Globus pallidus (tissue), 1 donor: ENCODE measurements at regions not wholly inside any gene's neighbourhood (a gene's known extent, or its start where the extent isn't known, plus 50 kb on each side); places are given as distances from the start of the nearest gene placed in this dataset.

Experiments
- DNase-seq: peaks from one replicate; pipeline ENCODE4 v3.0.0-alpha.2; 2015; ENCODE audit warnings: low spot score

DNA sequence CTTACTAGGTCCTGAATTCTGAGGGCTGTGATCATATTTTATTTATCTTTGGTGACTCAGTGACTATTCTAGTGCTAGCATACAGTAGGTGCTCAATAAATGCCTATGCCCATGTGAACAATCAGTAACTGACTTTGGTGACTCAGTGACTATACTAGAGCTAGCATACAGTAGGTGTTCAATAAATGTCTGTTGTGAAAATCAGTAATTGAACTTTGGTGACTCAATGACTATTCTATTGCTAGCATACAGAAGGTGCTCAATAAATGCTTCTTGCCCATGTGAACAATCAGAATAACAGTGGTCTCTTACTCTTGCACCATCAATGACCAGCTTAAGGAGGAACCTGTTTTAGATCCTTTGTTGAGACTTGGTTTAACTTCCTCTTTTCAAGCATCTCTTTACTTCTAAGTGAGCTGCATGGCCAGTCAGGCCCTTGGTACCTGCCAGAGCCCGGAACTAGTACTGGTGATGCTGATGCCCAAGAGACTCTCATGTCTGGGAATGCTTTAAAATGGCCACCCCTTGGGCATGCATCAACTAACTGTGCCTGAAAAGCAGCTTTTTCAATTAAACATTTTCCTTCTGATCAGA is 214.9 kb upstream of the SPRED2 start:
- DNase-seq: no peak

DNA sequence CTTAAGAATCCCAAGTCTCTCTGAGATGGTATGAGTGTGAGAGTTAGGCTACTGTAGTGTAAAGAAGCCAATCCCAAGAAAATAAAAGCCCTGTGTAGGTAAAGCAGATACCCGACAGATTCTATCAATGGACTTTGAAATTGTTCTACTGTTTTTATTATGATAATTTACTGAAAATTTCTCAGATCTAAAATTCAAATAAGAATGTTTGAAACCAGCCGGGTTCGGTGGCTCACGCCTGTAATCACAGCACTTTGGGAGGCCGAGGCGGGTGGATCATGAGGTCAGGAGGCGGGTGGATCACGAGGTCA is 208.3 kb upstream of the SPRED2 start:
- DNase-seq: no peak

DNA sequence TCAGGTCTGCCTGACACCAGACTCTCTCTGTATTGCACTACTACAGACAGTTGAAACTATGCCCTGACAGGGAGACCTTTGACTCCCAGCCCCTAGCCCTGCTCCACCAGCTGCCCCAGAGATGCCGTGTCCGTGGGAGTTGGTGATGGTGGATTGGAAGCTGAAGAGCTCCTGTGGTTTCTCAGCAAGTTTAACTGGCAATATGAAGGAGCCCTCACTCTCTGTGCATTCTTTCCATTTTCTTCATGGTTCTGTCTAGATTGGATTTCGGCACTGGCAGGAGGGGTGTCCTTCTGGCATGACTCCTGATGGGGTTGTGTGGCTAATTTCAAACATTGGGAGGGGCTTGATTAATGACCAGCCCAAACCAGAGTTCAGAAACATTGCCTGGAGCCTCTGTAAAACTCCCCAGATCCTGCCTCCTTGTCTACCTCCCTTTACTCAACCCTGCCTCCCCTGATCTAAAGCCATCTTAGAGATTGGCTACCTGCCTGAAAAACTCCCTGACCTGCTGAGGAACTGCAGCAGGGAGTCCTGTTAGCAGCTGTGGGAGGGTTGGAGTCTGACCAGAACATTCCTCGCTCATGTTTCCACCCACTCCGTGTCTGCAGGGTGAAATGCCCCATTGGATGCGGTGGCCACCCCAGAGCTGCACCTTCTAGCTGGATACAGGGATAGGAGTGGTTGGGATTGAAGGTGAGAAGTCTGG is 206.9 kb upstream of the SPRED2 start:
- DNase-seq: no peak

GRCh38 chr2:65638443-65638842 is 206.0 kb upstream of the SPRED2 start:
- DNase-seq: no peak

DNA sequence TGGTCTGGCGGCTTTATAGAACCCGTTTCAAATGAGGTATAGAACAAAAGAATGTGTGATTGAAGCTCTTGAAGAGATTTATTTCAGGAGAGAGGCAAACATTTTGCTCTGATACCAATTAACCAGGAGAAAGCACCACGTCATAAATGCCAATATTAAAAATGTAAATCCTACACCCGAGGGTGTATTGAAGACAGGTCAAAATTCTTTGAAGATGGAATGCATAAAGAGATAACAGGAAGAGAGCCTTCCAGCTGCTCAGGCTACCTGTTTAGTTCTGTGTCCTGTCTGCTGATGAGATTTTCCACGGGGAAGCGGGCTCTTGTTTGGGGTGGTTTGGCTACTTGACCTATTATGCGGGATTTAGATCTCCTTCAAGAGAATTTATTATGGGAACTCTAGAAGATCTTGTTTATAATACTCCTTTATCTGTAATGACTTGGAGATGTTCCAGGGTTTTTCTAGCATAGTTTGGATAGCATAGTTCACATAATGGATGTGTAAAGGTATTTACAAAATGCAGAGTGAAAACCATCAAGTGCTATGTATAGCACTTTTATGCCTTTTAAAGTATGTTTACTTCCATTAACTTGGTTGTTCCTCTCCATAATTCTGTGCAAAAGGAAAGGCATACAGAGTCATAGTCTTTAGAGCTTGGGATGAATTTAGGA is 204.5 kb upstream of the SPRED2 start:
- DNase-seq: no peak

DNA sequence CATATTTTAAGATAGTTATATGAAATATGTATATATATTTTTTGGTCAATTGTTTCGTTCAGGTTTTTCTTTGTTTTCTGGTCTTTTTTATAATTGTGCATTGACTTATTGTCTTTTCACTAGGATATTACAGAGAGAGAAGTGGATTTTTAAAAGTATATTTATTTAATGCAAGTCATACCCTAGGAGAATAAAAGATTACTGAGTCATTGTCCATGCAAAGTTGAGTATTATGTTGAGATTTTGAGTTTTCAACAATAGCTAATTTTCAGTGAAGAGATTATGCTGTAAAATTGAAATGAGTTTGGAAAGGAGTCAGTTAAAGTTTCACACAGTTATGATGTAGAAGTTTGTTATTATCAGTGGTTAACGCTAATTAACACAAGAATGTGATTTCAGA is 203.6 kb upstream of the SPRED2 start:
- DNase-seq: no peak

DNA sequence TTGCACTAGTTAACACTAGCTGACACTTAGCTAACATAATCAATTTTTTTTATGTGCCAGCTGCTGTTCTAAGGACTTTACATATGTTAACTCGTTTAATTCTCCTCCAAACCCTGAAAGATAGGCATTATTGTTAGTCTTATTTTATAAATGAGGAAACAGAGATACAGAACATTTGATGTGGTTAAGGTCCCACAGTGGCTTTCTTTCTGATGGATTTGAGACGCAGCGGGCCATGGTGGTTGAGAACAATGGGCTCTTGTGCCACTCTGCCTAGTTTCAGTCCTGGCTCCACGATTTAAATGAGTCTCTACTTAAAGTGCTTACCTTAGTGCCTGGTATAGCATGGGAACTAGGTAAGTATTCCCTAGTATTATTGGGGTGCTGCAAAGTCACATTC is 201.9 kb upstream of the SPRED2 start:
- DNase-seq: no peak

- no peak for DNase-seq
Measured at GRCh38 chr2:65630643-65631042, 198.2 kb upstream of the SPRED2 start.

DNA sequence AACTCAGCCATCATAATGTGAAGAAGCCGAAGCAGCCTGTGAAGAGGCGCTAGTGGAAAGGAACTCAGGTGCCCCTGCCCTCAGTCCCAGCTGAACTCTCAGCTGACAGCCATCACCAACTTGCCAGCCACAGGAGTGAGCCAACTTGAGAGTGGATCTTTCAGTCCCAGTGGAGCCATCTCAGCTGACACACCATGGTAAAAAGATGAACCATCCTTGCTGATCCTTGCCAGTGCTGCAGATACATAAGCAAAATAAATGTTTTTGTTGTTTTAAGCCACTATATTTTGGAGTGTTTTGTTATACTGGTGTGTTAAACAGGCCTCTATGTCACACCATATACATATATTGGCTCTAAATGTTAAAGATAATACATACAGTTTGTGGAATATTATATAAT is 195.8 kb upstream of the SPRED2 start:
- no peak for DNase-seq

DNA sequence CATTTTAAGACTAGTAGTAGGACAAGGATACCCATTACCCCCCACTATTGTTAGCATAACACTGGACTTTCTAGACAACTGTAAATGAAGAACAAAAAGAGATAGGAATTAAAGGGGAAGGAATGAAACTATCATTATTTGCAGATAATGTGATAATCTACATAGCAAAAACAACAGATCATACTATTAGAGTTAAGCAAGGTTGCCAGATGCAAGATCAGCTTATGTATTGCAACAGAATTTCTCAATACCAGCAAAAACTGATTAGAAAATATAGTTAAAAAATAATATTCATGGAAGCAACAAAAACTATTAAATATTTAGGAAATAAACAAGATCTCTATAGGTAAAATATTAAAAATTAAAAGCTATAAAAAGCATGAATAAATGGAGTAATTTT is 194.4 kb upstream of the SPRED2 start:
- DNase-seq: no peak

- DNase-seq: no peak
Measured at GRCh38 chr2:65625982-65626381, 193.6 kb upstream of the SPRED2 start.

- DNase-seq: no peak
Measured at GRCh38 chr2:65622951-65623535, 190.6 kb upstream of the SPRED2 start.

GRCh38 chr2:65622499-65622898 is 190.1 kb upstream of the SPRED2 start:
- no peak for DNase-seq

DNA sequence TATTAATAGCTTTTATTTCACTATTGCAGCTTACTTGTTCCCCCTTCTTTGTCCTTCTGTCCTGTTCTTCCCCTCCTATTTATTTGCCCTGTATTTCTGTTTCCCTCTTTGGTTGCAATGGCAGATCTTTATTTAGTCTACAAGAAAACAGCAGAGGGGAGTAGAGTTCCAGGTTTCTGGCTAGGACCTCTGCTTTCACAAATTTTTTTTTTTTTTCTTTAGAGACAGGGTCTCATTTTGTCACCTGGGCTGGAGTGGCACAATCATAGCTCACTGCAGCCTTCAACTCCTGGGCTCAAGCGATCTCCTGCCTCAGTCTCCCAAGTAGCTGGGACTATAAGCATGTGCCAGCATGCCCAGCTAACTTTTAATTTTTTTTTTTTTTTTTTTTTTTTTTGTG is 188.1 kb upstream of the SPRED2 start:
- DNase-seq: no peak

- DNase-seq: no peak
Measured at GRCh38 chr2:65620026-65620425, 187.6 kb upstream of the SPRED2 start.

DNA sequence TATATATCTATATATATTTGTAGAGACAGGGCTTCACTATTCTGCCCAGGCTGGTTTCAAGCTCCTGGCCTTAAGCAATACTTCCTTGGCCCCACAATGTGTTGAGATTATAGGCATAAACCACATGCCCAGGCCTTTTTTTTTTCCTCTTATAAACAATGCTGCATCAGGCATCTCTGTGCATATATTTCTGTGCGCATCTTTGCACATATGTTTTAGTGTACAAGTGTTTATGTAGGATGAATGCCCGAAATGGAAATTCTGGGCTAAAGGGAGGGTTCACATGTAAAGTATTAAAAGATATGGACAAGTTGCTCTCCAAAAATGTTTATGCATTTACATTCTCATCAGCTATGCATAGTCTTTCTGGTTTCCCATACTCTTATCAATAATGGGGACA is 183.2 kb upstream of the SPRED2 start:
- DNase-seq: no peak

- DNase-seq: no peak
Measured at GRCh38 chr2:65613968-65614555, 181.7 kb upstream of the SPRED2 start.

DNA sequence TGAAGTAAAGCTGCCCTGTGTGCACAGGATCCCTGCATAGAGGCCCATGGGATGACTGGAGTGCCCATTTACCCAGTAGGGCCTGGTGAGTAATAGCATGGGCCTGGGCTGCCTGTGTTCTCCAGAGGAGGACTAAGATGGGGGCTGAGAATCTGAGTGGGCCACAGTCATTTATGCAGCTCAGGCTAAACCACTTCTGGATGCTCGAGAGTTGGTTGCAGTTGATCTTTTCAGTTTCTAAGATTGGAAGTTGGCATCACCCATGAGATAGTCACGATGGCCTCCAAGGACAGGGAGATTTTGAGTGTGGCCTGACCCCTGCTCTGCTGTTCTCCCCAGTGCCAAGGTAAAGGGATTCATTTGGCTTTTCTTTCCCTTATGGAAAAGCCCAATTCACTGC is 179.1 kb upstream of the SPRED2 start:
- DNase-seq: no peak

DNA sequence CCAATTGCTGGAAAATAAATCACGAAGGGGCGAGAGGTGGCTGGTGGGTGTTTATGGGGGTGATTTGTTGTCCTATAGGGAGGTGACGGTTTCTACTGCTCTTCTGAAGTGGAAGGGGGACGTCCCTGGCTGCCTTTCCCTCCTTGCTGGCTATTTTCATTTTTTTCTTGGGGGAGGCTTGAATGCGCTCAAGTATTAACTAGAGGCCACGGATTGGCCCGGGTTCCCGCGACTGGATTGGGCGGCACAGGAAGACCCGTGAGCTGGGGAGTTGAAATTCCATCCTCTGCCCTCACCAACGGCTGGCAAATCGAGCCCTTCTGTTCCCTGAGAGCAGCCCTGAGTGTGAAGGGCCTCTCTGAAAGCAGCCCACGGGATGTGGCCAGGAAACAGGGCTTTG is 176.5 kb upstream of the SPRED2 start:
- no peak for DNase-seq

- DNase-seq: no peak
Measured at GRCh38 chr2:65608466-65608865, 176.1 kb upstream of the SPRED2 start.

DNA sequence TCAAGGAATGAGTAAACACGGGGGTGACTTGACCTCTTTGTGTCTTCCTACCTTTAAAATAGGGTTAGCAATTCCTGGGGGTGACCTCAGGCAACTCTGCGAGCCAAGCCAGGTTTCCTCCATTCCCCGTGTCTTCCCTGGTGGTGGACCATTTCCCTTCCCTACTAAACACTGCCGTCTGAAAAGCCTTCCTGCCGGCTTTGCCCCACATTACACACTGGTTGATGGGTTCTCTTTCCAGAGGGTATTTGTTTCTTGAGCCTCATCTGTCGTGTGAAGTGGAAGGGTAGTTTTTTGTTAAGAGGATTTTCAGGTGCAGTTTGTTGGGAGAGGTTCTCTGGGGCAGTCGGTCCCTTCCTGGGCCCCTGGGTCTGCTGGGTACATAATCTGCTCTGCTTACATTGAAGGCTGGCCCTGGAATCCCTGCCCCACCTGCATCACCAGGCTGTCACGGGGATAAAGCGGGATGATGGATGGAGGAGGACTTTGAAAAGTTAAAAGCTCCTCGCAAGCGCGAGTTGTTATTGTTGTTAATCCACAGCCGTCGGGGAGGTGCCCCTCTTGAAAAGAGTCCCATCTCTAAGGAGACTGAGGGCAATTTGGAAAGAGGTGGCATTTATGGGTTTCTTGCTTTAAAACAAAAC is 175.4 kb upstream of the SPRED2 start:
- DNase-seq: no peak

DNA sequence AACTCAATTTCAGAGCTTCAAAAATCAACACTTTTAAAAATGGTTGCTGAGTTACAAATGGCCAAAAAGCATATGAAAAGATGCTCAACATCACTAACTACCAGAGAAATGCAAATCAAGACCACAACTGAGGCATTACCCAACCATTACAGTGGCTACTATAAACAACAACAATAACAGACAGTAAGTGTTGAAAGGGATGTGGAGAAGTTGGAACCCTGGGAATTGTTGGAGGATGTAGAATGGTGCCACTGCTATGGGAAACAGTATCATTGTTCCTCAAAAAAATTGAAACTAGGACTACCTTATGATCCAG is 173.3 kb upstream of the SPRED2 start:
- DNase-seq: no peak
